Caco-2 (cell line): ENCODE measurements at regions not wholly inside any gene's neighbourhood (a gene's known extent, or its start where the extent isn't known, plus 50 kb on each side); places are given as distances from the start of the nearest gene placed in this dataset.
"Not testable (repeated sequence)": the region's sequence is repeated elsewhere in the genome, so short reads cannot be mapped to it uniquely, and the experiment has no call there.

Experiments used
- BruUV-seq: library from RNA; stranded (reverse); fragments of 400-500 nt; replicated peaks from 2 replicates; lab custom pipeline; 2021; lab: Mats Ljungman, UMichigan
- CTCF ChIA-PET: fragments of 300-600 bp; sonication (Branson Sonifier 250); formaldehyde crosslinking; loops from one replicate; lab custom pipeline; 2022; ENCODE audit warnings: antibody characterized with exemption; lab: Charles Lee
- POLR2A ChIA-PET: fragments of 300-600 bp; sonication (Branson Sonifier 250); formaldehyde crosslinking; loops from one replicate; lab custom pipeline; 2022; ENCODE audit warnings: antibody characterized with exemption; lab: Charles Lee
- DNase-seq, 2 experiments: peaks; one replicate each; pipeline versions ENCODE4 v3.0.0 to v3.0.0-alpha.2; 2020 to 2022
- H3K27me3 ChIP-seq: replicated peaks from 2 replicates; pipeline ENCODE4 v1.6.0; 2011; ENCODE audit warnings: low read length; ENCODE audit not compliant: control insufficient read depth, insufficient read depth
- H3K36me3 ChIP-seq: 2 replicates; pipeline ENCODE4 v1.5.1; 2011; ENCODE audit warnings: low read length; ENCODE audit not compliant: control insufficient read depth, insufficient read depth
- H3K4me1 ChIP-seq: fragments of 250-450 bp; sonication (Bioruptor Pico); 2 replicates; pipeline ENCODE4 v1.5.1; 2020; ENCODE audit warnings: mild to moderate bottlenecking
- H3K4me3 ChIP-seq: 2 replicates; pipeline ENCODE4 v1.5.1; 2011; ENCODE audit warnings: low read depth, mild to moderate bottlenecking, control low read depth, low read length
- H3K9me3 ChIP-seq: fragments of 250-450 bp; sonication (Bioruptor Pico); 2 replicates; pipeline ENCODE4 v1.5.1; 2020; ENCODE audit warnings: mild to moderate bottlenecking, moderate library complexity
- H3K27ac Mint-ChIP-seq: one replicate; pipeline ENCODE4 v1.8.0; 2022; ENCODE audit warnings: mixed read lengths; ENCODE audit not compliant: unreplicated experiment
- H3K27me3 Mint-ChIP-seq: one replicate; pipeline ENCODE4 v1.8.0; 2022; ENCODE audit warnings: mixed read lengths; ENCODE audit not compliant: insufficient read depth, unreplicated experiment
- H3K36me3 Mint-ChIP-seq: one replicate; pipeline ENCODE4 v1.8.0; 2022; ENCODE audit warnings: mild to moderate bottlenecking, mixed read lengths; ENCODE audit not compliant: insufficient read depth, unreplicated experiment
- H3K4me1 Mint-ChIP-seq: one replicate; pipeline ENCODE4 v1.8.0; 2022; ENCODE audit warnings: low read depth, mixed read lengths; ENCODE audit not compliant: unreplicated experiment
- H3K4me3 Mint-ChIP-seq: one replicate; pipeline ENCODE4 v1.8.0; 2022; ENCODE audit warnings: mild to moderate bottlenecking, moderate library complexity, mixed read lengths; ENCODE audit not compliant: unreplicated experiment
- H3K9me3 Mint-ChIP-seq: one replicate; pipeline ENCODE4 v1.8.0; 2022; ENCODE audit warnings: mixed read lengths; ENCODE audit not compliant: unreplicated experiment
- CTCF ChIP-seq, 2 experiments: fragments of 200-600 bp in 1 of 2; IDR thresholded peaks; 1 replicate in 1 of 2; 2 replicates in 1 of 2; pipeline versions ENCODE4 v1.5.1 to v1.8.0; 2011 to 2022; ENCODE audit warnings: antibody characterized with exemption in 1 of 2, control low read depth in 1 of 2, inconsistent platforms in 1 of 2, low read depth in 1 of 2, low read length in 1 of 2, mild to moderate bottlenecking in 1 of 2, moderate library complexity in 1 of 2; ENCODE audit not compliant: insufficient read depth in 1 of 2, severe bottlenecking in 1 of 2, unreplicated experiment in 1 of 2
- intact Hi-C: fragments of 100-400 bp; cut with micrococcal nuclease; formaldehyde crosslinking; loops from one replicate; pipeline ENCODE4 v1.10.0; 2022; ENCODE audit not compliant: unreplicated experiment

- POLR2A ChIA-PET, result no interaction called here
- no peak overlapping the region for H3K27ac Mint-ChIP-seq
Measured at GRCh38 chr9:81002242-81002641, 687.1 kb downstream of the TLE1 start.

GRCh38 chr9:80995759-80996158 lies 693.6 kb downstream of the TLE1 start:
- ChIA-PET CTCF (no interaction called here), POLR2A (no interaction called here)
- H3K36me3 ChIP-seq, result no peaks in the 10 kb centered on the region
- H3K36me3 Mint-ChIP-seq, result no peaks in the 10 kb centered on the region
- H3K4me3 ChIP-seq, result no peak overlapping the region
- H3K4me1 ChIP-seq, result no peaks in the 10 kb centered on the region
- no peak for TF ChIP-seq CTCF (IDR thresholded peaks at IDR 0.05; ENCODE audit: insufficient read depth in 1 of 2, low read depth in 1 of 2, low read length in 1 of 2, severe bottlenecking in 1 of 2, unreplicated experiment in 1 of 2)
- no peak for DNase-seq
- H3K4me1 Mint-ChIP-seq, result no peaks in the 10 kb centered on the region
- no peaks in the 10 kb centered on the region for H3K27me3 ChIP-seq
- no peak overlapping the region for H3K27ac Mint-ChIP-seq
- H3K9me3 Mint-ChIP-seq, result no peaks in the 10 kb centered on the region
- no TSS peak for BruUV-seq
- no peaks in the 10 kb centered on the region for H3K9me3 ChIP-seq
- no peaks in the 10 kb centered on the region for H3K27me3 Mint-ChIP-seq
- intact Hi-C loops, result no loop called here
- no peak overlapping the region for H3K4me3 Mint-ChIP-seq

More at GRCh38 chr9:81002242-81002641, 687.1 kb downstream of the TLE1 start:
- Mint-ChIP-seq H3K4me3 (no peak overlapping the region), H3K27me3 (no peaks in the 10 kb centered on the region), H3K4me1 (no peaks in the 10 kb centered on the region), H3K9me3 (no peaks in the 10 kb centered on the region), H3K36me3 (no peaks in the 10 kb centered on the region)
- H3K27me3 ChIP-seq, result no peaks in the 10 kb centered on the region
- H3K4me3 ChIP-seq, result no peak overlapping the region
- TF ChIP-seq CTCF (IDR thresholded peaks at IDR 0.05; ENCODE audit: insufficient read depth in 1 of 2, low read depth in 1 of 2, low read length in 1 of 2, severe bottlenecking in 1 of 2, unreplicated experiment in 1 of 2), result no peak
- no TSS peak for BruUV-seq
- no peaks in the 10 kb centered on the region for H3K36me3 ChIP-seq
- H3K4me1 ChIP-seq, result no peaks in the 10 kb centered on the region
- CTCF ChIA-PET, result no interaction called here
- H3K9me3 ChIP-seq, result no peaks in the 10 kb centered on the region
- no peak for DNase-seq
- intact Hi-C loops, result no loop called here

GRCh38 chr9:80994892-80995291 lies 694.5 kb downstream of the TLE1 start:
- no peaks in the 10 kb centered on the region for H3K4me1 ChIP-seq
- no peak overlapping the region for H3K4me3 Mint-ChIP-seq
- intact Hi-C loops, result no loop called here
- CTCF ChIA-PET, result no interaction called here
- no peaks in the 10 kb centered on the region for H3K9me3 ChIP-seq
- H3K27me3 Mint-ChIP-seq, result no peaks in the 10 kb centered on the region
- POLR2A ChIA-PET, result no interaction called here
- H3K27ac Mint-ChIP-seq, result no peak overlapping the region
- no peaks in the 10 kb centered on the region for H3K36me3 Mint-ChIP-seq
- DNase-seq, result no peak
- H3K27me3 ChIP-seq, result no peaks in the 10 kb centered on the region
- no TSS peak for BruUV-seq
- no peaks in the 10 kb centered on the region for H3K9me3 Mint-ChIP-seq
- no peak for TF ChIP-seq CTCF (IDR thresholded peaks at IDR 0.05; ENCODE audit: insufficient read depth in 1 of 2, low read depth in 1 of 2, low read length in 1 of 2, severe bottlenecking in 1 of 2, unreplicated experiment in 1 of 2)
- no peaks in the 10 kb centered on the region for H3K36me3 ChIP-seq
- H3K4me1 Mint-ChIP-seq, result no peaks in the 10 kb centered on the region
- no peak overlapping the region for H3K4me3 ChIP-seq

- H3K4me1 ChIP-seq, H3K27me3 ChIP-seq, DNase-seq, H3K9me3 ChIP-seq, POLR2A ChIA-PET, intact Hi-C loops, H3K36me3 ChIP-seq, H3K27ac Mint-ChIP-seq, H3K36me3 Mint-ChIP-seq, BruUV-seq, H3K27me3 Mint-ChIP-seq, H3K4me1 Mint-ChIP-seq, CTCF ChIA-PET, H3K4me3 ChIP-seq, H3K9me3 Mint-ChIP-seq, H3K4me3 Mint-ChIP-seq: not testable (repeated sequence)
Measured at GRCh38 chr9:80985595-80985994, 703.8 kb downstream of the TLE1 start.
